HG03521 (cell line): ENCODE measurements at regions not wholly inside any gene's neighbourhood (a gene's known extent, or its start where the extent isn't known, plus 50 kb on each side); places are given as distances from the start of the nearest gene placed in this dataset.

Experiments used
- ATAC-seq: cut with Tn5 transposase; IDR thresholded peaks from one replicate; pipeline ENCODE4 v1.9.1; 2021; ENCODE audit warnings: mild to moderate bottlenecking, moderate library complexity; ENCODE audit not compliant: unreplicated experiment

- no peak for ATAC-seq
These were observed 149.9 kb downstream of the SYF2 start for GRCh38 chr1:25082216-25082899.

- ATAC-seq, result no peak
These were observed 150.8 kb downstream of the SYF2 start for GRCh38 chr1:25081496-25081895.

- ATAC-seq, result no peak
These were observed 150.5 kb upstream of the RUNX3 start for GRCh38 chr1:25080294-25081209.

GRCh38 chr1:25079048-25079447, 149.0 kb upstream of the RUNX3 start:
- ATAC-seq, result no peak

- ATAC-seq, result no peak
These were observed 144.5 kb upstream of the RUNX3 start for GRCh38 chr1:25074351-25075227.

GRCh38 chr1:25073640-25074270, 143.7 kb upstream of the RUNX3 start:
- ATAC-seq, result no peak

- ATAC-seq, result no peak
These were observed 142.4 kb upstream of the RUNX3 start for GRCh38 chr1:25072461-25072860.

GRCh38 chr1:25068829-25069228, 138.8 kb upstream of the RUNX3 start:
- ATAC-seq, result no peak

GRCh38 chr1:25068316-25068715, 138.2 kb upstream of the RUNX3 start:
- no peak for ATAC-seq

GRCh38 chr1:25067518-25068251, 137.6 kb upstream of the RUNX3 start:
- no peak for ATAC-seq

- ATAC-seq, result no peak
These were observed 136.8 kb upstream of the RUNX3 start for GRCh38 chr1:25066731-25067517.

GRCh38 chr1:25066256-25066655, 136.2 kb upstream of the RUNX3 start:
- ATAC-seq, result no peak

GRCh38 chr1:25065795-25066238, 135.7 kb upstream of the RUNX3 start:
- no peak for ATAC-seq

GRCh38 chr1:25065321-25065721, 135.2 kb upstream of the RUNX3 start:
- no peak for ATAC-seq

GRCh38 chr1:25064465-25065240, 134.6 kb upstream of the RUNX3 start:
- ATAC-seq, result no peak

GRCh38 chr1:25063591-25064416, 133.7 kb upstream of the RUNX3 start:
- no peak for ATAC-seq

GRCh38 chr1:25062621-25063255, 132.7 kb upstream of the RUNX3 start:
- ATAC-seq, result no peak
